NCI-H524 treated with DMSO at 0.1 percent for 48 hours (cell line): ENCODE measurements at regions not wholly inside any gene's neighbourhood (a gene's known extent, or its start where the extent isn't known, plus 50 kb on each side); places are given as distances from the start of the nearest gene placed in this dataset.

Source experiments
- DNase-seq: peaks from one replicate; lab custom pipeline; 2025; lab: John Stamatoyannopoulos, UW

- DNase-seq: no peak
Measured at GRCh38 chr6:164554700-164555476, 754.5 kb downstream of the C6orf118 start.

- no peak for DNase-seq
Measured at GRCh38 chr6:164554226-164554625, 755.2 kb downstream of the C6orf118 start.

- DNase-seq: no peak
Measured at GRCh38 chr6:164551706-164552105, 757.7 kb downstream of the C6orf118 start.

- DNase-seq: no peak
Measured at GRCh38 chr6:164547076-164547475, 762.3 kb downstream of the C6orf118 start.

- DNase-seq: no peak
Measured at GRCh38 chr6:164546263-164546662, 763.1 kb downstream of the C6orf118 start.

GRCh38 chr6:164534070-164534766, 775.2 kb downstream of the C6orf118 start:
- no peak for DNase-seq

- DNase-seq: no peak
Measured at GRCh38 chr6:164533045-164533362, 776.4 kb downstream of the C6orf118 start.

GRCh38 chr6:164532198-164533044, 777.0 kb downstream of the C6orf118 start:
- DNase-seq: no peak

GRCh38 chr6:164531736-164532135, 777.7 kb downstream of the C6orf118 start:
- no peak for DNase-seq

- no peak for DNase-seq
Measured at GRCh38 chr6:164528539-164528938, 780.9 kb downstream of the C6orf118 start.

- no peak for DNase-seq
Measured at GRCh38 chr6:164523087-164523654, 786.2 kb downstream of the C6orf118 start.

GRCh38 chr6:164520916-164521315, 788.5 kb downstream of the C6orf118 start:
- DNase-seq: no peak

- no peak for DNase-seq
Measured at GRCh38 chr6:164507206-164507940, 802.0 kb downstream of the C6orf118 start.

- no peak for DNase-seq
Measured at GRCh38 chr6:164505425-164505824, 804.0 kb downstream of the C6orf118 start.

- DNase-seq: no peak
Measured at GRCh38 chr6:164502833-164503232, 806.6 kb downstream of the C6orf118 start.

GRCh38 chr6:164495882-164496495, 813.4 kb downstream of the C6orf118 start:
- no peak for DNase-seq

- DNase-seq: no peak
Measured at GRCh38 chr6:164478426-164478825, 831.0 kb downstream of the C6orf118 start.

- DNase-seq: no peak
Measured at GRCh38 chr6:164477790-164478189, 831.6 kb downstream of the C6orf118 start.

GRCh38 chr6:164477101-164477500, 832.3 kb downstream of the C6orf118 start:
- DNase-seq: no peak

- no peak for DNase-seq
Measured at GRCh38 chr6:164469276-164469949, 840.0 kb downstream of the C6orf118 start.

GRCh38 chr6:164455835-164456234, 853.6 kb downstream of the C6orf118 start:
- no peak for DNase-seq
